GM23338 (cell line): ENCODE measurements at regions not wholly inside any gene's neighbourhood (a gene's known extent, or its start where the extent isn't known, plus 50 kb on each side); places are given as distances from the start of the nearest gene placed in this dataset.

Experiments
- ATAC-seq: fragments of 200-7000 bp; cut with Tn5 transposase; 3 replicates; pipeline ENCODE4 v1.9.1; 2020
- DNase-seq: peaks from one replicate; pipeline ENCODE4 v3.0.0-alpha.2; 2015; ENCODE audit warnings: low spot score
- H2AFZ ChIP-seq: fragments of 200-600 bp; sonication (generic); 2 replicates; pipeline ENCODE4 v1.8.0; 2016; ENCODE audit warnings: antibody characterized with exemption, mild to moderate bottlenecking, moderate library complexity
- H3F3A ChIP-seq: fragments of 200-600 bp; sonication (generic); replicated peaks from 2 replicates; pipeline ENCODE4 v1.8.0; 2017; ENCODE audit warnings: antibody characterized with exemption, mixed run types, low read depth
- H3K27ac ChIP-seq: fragments of 200-600 bp; sonication (generic); 2 replicates; pipeline ENCODE4 v1.6.1; 2016; ENCODE audit warnings: low read depth
- H3K27me3 ChIP-seq: fragments of 200-600 bp; sonication (generic); 2 replicates; pipeline ENCODE4 v1.8.0; 2016; ENCODE audit warnings: mild to moderate bottlenecking, mixed run types, moderate library complexity; ENCODE audit not compliant: insufficient read depth
- H3K36me3 ChIP-seq: fragments of 200-600 bp; sonication (generic); 2 replicates; pipeline ENCODE4 v1.8.0; 2016; ENCODE audit warnings: mild to moderate bottlenecking; ENCODE audit not compliant: insufficient read depth
- H3K4me1 ChIP-seq: fragments of 200-600 bp; sonication (generic); 2 replicates; pipeline ENCODE4 v1.8.0; 2016; ENCODE audit warnings: mild to moderate bottlenecking, moderate library complexity; ENCODE audit not compliant: insufficient read depth
- H3K4me2 ChIP-seq: fragments of 200-600 bp; sonication (generic); 2 replicates; pipeline ENCODE4 v1.7.1; 2017; ENCODE audit warnings: mixed run types
- H3K4me3 ChIP-seq: fragments of 200-600 bp; sonication (generic); 2 replicates; pipeline ENCODE4 v1.6.1; 2016; ENCODE audit warnings: mixed run types
- H3K79me2 ChIP-seq: fragments of 200-600 bp; sonication (generic); replicated peaks from 2 replicates; pipeline ENCODE4 v1.8.0; 2017; ENCODE audit warnings: mild to moderate bottlenecking; ENCODE audit not compliant: insufficient read depth
- H3K9me2 ChIP-seq: fragments of 200-600 bp; sonication (generic); 2 replicates; pipeline ENCODE4 v1.8.0; 2017; ENCODE audit not compliant: insufficient read depth
- H4K20me1 ChIP-seq: fragments of 200-600 bp; sonication (generic); replicated peaks from 2 replicates; pipeline ENCODE4 v1.8.0; 2017; ENCODE audit warnings: mild to moderate bottlenecking; ENCODE audit not compliant: insufficient read depth
- H3K27ac Mint-ChIP-seq: 2 replicates; pipeline ENCODE4 v1.8.0; 2020; ENCODE audit warnings: inconsistent platforms, mild to moderate bottlenecking, moderate library complexity, mixed read lengths
- H3K27me3 Mint-ChIP-seq: 3 replicates; pipeline ENCODE4 v1.8.0; 2022; ENCODE audit warnings: low read depth, mild to moderate bottlenecking, moderate library complexity, mixed read lengths, inconsistent platforms; ENCODE audit not compliant: insufficient read depth, poor library complexity
- H3K36me3 Mint-ChIP-seq: 3 replicates; pipeline ENCODE4 v1.8.0; 2021; ENCODE audit warnings: low read depth, mild to moderate bottlenecking, inconsistent platforms, moderate library complexity, mixed read lengths
- H3K4me1 Mint-ChIP-seq: 3 replicates; pipeline ENCODE4 v1.8.0; 2020; ENCODE audit warnings: mild to moderate bottlenecking, inconsistent platforms, mixed read lengths
- H3K4me3 Mint-ChIP-seq: 3 replicates; pipeline ENCODE4 v1.8.0; 2021; ENCODE audit warnings: moderate library complexity, mild to moderate bottlenecking, inconsistent platforms, mixed read lengths
- H3K9me3 Mint-ChIP-seq: 3 replicates; pipeline ENCODE4 v1.8.0; 2020; ENCODE audit warnings: moderate library complexity, mild to moderate bottlenecking, inconsistent platforms, mixed read lengths
- CREB1 ChIP-seq: fragments of 250-450 bp; sonication (Bioruptor Pico); IDR thresholded peaks from 2 replicates; pipeline ENCODE4 v1.5.0; 2020; ENCODE audit warnings: low read depth, mild to moderate bottlenecking, moderate library complexity
- EZH2 ChIP-seq: fragments of 200-600 bp; sonication (generic); IDR thresholded peaks from one replicate; pipeline ENCODE4 v1.8.0; 2017; ENCODE audit warnings: antibody characterized with exemption, mild to moderate bottlenecking, low read depth; ENCODE audit not compliant: unreplicated experiment
- EZH2phosphoT487 ChIP-seq: fragments of 200-600 bp; sonication (generic); IDR thresholded peaks from one replicate; pipeline ENCODE4 v1.8.1; 2018; ENCODE audit warnings: antibody characterized with exemption; ENCODE audit not compliant: unreplicated experiment
- JUNB ChIP-seq: IDR thresholded peaks from one replicate; pipeline ENCODE4 v1.6.1; 2016; ENCODE audit warnings: antibody characterized with exemption; ENCODE audit not compliant: unreplicated experiment
- POLR2AphosphoS5 ChIP-seq: IDR thresholded peaks from 2 replicates; pipeline ENCODE4 v1.6.1; 2016; ENCODE audit warnings: antibody characterized with exemption, low read depth
- STAT1 ChIP-seq: IDR thresholded peaks from one replicate; pipeline ENCODE4 v1.6.1; 2016; ENCODE audit warnings: antibody characterized with exemption; ENCODE audit not compliant: unreplicated experiment
- ZNF114 ChIP-seq: fragments of 250-450 bp; sonication (Bioruptor Pico); IDR thresholded peaks from 2 replicates; pipeline ENCODE4 v1.5.0; 2020; ENCODE audit warnings: mild to moderate bottlenecking, moderate library complexity
- ZNF331 ChIP-seq: fragments of 250-450 bp; sonication (Bioruptor Pico); IDR thresholded peaks from 2 replicates; pipeline ENCODE4 v1.5.0; 2020; ENCODE audit warnings: low read depth, mild to moderate bottlenecking, moderate library complexity
- TF ChIP-seq, protein P1 (sequence below): IDR thresholded peaks from 2 replicates; pipeline ENCODE4 v1.6.1; 2016; ENCODE audit warnings: antibody characterized with exemption
- TF ChIP-seq, protein P2 (sequence below): fragments of 250-450 bp; sonication (Bioruptor Pico); IDR thresholded peaks from 2 replicates; pipeline ENCODE4 v1.5.0; 2020; ENCODE audit warnings: mild to moderate bottlenecking, moderate library complexity
- TF ChIP-seq, protein P3 (sequence below), 2 experiments: fragments of 200-600 bp in 1 of 2; sonication (generic) in 1 of 2; conservative IDR thresholded peaks; 2 replicates each; pipeline versions ENCODE4 v1.5.1 to v1.6.1; 2016 to 2017; ENCODE audit warnings: antibody characterized with exemption in 2 of 2, low read depth in 2 of 2, mild to moderate bottlenecking in 2 of 2, moderate library complexity in 1 of 2
- TF ChIP-seq, protein P4 (sequence below): IDR thresholded peaks from one replicate; pipeline ENCODE4 v1.6.1; 2018; ENCODE audit warnings: antibody characterized with exemption; ENCODE audit not compliant: unreplicated experiment

DNA sequence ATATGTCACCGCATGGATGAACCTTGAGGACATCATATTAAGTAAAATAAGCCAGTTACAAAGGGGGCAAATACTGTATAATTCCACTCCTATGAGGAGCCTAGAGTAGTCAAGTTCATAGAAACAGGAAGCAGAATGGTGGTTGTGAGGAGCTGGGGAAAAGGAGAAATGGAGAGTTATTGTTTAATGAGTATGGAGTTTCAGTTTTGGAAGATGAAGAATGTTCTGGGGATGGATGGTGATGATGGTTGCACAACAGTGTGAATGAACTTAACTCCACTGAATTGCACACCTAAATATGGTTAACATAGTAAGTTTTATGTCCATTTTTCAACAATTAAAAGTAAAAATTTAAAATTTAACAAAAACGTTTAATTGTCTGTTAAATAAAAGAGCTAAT is 220.9 kb upstream of the JUN start (continued):
- no peak for TF ChIP-seq ZNF331 (CRISPR knock-in tag)
- TF ChIP-seq EZH2 = no peak

DNA sequence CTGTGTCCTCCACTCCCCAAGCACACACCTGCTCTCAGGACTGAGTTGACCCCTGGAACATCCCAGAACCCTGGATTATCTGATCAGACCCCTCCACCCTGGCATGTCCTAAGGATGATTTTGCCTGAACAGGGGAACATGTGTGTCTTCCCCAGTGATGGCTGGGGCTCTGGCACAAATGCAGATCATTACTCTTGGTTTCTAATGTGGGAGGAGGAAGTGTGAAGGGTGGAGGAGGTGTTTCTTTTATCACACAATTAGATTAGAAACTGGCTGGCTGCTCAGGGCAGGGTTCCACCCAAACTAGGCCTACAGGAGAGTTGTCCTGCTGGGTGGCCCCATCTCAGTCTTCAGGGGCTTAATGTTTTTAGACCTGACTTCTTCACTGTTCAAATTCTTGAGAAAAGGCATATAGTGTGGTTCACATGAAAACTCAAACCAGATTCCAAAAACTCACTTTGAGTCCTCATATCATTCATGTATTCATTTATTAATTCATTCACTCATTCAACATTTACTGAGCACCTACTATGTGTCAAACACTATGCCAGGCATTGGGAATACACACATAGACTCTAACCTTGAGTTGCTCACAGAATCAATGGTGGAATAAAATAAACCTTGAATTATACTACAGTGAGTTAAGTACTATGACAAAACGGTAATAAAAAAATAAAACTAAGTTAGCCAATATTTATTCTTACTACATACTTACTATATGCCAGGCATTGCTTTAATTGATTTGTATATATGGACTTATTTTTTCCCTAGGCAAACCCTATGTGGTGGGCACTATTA is 221.8 kb upstream of the JUN start:
- Histone ChIP-seq H3K27ac (no peak overlapping the region), H3F3A (no peaks in the 10 kb centered on the region), H3K36me3 (no peaks in the 10 kb centered on the region), H2AFZ (no peak overlapping the region), H3K27me3 (no peaks in the 10 kb centered on the region), H3K4me3 (no peak overlapping the region), H3K4me2 (no peak overlapping the region), H3K4me1 (no peaks in the 10 kb centered on the region), H3K9me2 (peaks cover 3% of the 10 kb centered on the region), H4K20me1 (no peaks in the 10 kb centered on the region), H3K79me2 (no peaks in the 10 kb centered on the region)
- Mint-ChIP-seq H3K27ac (no peak overlapping the region), H3K36me3 (no peaks in the 10 kb centered on the region), H3K27me3 (no peaks in the 10 kb centered on the region), H3K9me3 (no peaks in the 10 kb centered on the region), H3K4me3 (no peak overlapping the region), H3K4me1 (peaks cover 7% of the 10 kb centered on the region; the same call in 1 of the 3 replicates)
- DNase-seq (no peak), ATAC-seq (no peak)
- TF ChIP-seq, protein P1, sequence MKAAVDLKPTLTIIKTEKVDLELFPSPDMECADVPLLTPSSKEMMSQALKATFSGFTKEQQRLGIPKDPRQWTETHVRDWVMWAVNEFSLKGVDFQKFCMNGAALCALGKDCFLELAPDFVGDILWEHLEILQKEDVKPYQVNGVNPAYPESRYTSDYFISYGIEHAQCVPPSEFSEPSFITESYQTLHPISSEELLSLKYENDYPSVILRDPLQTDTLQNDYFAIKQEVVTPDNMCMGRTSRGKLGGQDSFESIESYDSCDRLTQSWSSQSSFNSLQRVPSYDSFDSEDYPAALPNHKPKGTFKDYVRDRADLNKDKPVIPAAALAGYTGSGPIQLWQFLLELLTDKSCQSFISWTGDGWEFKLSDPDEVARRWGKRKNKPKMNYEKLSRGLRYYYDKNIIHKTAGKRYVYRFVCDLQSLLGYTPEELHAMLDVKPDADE = no peak
- TF ChIP-seq, protein P2, sequence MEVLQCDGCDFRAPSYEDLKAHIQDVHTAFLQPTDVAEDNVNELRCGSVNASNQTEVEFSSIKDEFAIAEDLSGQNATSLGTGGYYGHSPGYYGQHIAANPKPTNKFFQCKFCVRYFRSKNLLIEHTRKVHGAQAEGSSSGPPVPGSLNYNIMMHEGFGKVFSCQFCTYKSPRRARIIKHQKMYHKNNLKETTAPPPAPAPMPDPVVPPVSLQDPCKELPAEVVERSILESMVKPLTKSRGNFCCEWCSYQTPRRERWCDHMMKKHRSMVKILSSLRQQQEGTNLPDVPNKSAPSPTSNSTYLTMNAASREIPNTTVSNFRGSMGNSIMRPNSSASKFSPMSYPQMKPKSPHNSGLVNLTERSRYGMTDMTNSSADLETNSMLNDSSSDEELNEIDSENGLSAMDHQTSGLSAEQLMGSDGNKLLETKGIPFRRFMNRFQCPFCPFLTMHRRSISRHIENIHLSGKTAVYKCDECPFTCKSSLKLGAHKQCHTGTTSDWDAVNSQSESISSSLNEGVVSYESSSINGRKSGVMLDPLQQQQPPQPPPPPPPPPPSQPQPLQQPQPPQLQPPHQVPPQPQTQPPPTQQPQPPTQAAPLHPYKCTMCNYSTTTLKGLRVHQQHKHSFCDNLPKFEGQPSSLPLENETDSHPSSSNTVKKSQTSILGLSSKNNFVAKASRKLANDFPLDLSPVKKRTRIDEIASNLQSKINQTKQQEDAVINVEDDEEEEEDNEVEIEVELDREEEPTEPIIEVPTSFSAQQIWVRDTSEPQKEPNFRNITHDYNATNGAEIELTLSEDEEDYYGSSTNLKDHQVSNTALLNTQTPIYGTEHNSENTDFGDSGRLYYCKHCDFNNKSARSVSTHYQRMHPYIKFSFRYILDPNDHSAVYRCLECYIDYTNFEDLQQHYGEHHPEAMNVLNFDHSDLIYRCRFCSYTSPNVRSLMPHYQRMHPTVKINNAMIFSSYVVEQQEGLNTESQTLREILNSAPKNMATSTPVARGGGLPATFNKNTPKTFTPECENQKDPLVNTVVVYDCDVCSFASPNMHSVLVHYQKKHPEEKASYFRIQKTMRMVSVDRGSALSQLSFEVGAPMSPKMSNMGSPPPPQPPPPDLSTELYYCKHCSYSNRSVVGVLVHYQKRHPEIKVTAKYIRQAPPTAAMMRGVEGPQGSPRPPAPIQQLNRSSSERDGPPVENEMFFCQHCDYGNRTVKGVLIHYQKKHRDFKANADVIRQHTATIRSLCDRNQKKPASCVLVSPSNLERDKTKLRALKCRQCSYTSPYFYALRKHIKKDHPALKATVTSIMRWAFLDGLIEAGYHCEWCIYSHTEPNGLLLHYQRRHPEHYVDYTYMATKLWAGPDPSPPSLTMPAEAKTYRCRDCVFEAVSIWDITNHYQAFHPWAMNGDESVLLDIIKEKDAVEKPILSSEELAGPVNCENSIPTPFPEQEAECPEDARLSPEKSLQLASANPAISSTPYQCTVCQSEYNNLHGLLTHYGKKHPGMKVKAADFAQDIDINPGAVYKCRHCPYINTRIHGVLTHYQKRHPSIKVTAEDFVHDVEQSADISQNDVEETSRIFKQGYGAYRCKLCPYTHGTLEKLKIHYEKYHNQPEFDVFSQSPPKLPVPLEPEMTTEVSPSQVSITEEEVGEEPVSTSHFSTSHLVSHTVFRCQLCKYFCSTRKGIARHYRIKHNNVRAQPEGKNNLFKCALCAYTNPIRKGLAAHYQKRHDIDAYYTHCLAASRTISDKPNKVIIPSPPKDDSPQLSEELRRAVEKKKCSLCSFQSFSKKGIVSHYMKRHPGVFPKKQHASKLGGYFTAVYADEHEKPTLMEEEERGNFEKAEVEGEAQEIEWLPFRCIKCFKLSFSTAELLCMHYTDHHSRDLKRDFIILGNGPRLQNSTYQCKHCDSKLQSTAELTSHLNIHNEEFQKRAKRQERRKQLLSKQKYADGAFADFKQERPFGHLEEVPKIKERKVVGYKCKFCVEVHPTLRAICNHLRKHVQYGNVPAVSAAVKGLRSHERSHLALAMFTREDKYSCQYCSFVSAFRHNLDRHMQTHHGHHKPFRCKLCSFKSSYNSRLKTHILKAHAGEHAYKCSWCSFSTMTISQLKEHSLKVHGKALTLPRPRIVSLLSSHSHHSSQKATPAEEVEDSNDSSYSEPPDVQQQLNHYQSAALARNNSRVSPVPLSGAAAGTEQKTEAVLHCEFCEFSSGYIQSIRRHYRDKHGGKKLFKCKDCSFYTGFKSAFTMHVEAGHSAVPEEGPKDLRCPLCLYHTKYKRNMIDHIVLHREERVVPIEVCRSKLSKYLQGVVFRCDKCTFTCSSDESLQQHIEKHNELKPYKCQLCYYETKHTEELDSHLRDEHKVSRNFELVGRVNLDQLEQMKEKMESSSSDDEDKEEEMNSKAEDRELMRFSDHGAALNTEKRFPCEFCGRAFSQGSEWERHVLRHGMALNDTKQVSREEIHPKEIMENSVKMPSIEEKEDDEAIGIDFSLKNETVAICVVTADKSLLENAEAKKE (CRISPR knock-in tag) = no peak
- TF ChIP-seq EZH2phosphoT487 (no peak), ZNF331 (CRISPR knock-in tag) (no peak), EZH2 (no peak), JUNB (no peak), STAT1 (no peak), ZNF114 (CRISPR knock-in tag) (no peak), CREB1 (no peak), POLR2AphosphoS5 (no peak)
- TF ChIP-seq, protein P3, sequence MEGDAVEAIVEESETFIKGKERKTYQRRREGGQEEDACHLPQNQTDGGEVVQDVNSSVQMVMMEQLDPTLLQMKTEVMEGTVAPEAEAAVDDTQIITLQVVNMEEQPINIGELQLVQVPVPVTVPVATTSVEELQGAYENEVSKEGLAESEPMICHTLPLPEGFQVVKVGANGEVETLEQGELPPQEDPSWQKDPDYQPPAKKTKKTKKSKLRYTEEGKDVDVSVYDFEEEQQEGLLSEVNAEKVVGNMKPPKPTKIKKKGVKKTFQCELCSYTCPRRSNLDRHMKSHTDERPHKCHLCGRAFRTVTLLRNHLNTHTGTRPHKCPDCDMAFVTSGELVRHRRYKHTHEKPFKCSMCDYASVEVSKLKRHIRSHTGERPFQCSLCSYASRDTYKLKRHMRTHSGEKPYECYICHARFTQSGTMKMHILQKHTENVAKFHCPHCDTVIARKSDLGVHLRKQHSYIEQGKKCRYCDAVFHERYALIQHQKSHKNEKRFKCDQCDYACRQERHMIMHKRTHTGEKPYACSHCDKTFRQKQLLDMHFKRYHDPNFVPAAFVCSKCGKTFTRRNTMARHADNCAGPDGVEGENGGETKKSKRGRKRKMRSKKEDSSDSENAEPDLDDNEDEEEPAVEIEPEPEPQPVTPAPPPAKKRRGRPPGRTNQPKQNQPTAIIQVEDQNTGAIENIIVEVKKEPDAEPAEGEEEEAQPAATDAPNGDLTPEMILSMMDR (conservative IDR thresholded peaks at IDR 0.05; ENCODE audit: low read depth in 2 of 2) = no peak
- TF ChIP-seq, protein P4, sequence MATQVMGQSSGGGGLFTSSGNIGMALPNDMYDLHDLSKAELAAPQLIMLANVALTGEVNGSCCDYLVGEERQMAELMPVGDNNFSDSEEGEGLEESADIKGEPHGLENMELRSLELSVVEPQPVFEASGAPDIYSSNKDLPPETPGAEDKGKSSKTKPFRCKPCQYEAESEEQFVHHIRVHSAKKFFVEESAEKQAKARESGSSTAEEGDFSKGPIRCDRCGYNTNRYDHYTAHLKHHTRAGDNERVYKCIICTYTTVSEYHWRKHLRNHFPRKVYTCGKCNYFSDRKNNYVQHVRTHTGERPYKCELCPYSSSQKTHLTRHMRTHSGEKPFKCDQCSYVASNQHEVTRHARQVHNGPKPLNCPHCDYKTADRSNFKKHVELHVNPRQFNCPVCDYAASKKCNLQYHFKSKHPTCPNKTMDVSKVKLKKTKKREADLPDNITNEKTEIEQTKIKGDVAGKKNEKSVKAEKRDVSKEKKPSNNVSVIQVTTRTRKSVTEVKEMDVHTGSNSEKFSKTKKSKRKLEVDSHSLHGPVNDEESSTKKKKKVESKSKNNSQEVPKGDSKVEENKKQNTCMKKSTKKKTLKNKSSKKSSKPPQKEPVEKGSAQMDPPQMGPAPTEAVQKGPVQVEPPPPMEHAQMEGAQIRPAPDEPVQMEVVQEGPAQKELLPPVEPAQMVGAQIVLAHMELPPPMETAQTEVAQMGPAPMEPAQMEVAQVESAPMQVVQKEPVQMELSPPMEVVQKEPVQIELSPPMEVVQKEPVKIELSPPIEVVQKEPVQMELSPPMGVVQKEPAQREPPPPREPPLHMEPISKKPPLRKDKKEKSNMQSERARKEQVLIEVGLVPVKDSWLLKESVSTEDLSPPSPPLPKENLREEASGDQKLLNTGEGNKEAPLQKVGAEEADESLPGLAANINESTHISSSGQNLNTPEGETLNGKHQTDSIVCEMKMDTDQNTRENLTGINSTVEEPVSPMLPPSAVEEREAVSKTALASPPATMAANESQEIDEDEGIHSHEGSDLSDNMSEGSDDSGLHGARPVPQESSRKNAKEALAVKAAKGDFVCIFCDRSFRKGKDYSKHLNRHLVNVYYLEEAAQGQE = no peak
